ENCODE measurements at regions not wholly inside any gene's neighbourhood (a gene's known extent, or its start where the extent isn't known, plus 50 kb on each side); places are given as distances from the start of the nearest gene placed in this dataset.

GRCh38 chr7:131869986-131870385 lies 313.6 kb upstream of the PODXL start:
- no peak for TF ChIP-seq YY1 (IDR thresholded peaks at IDR 0.05; ENCODE audit: low read depth)
- TF ChIP-seq CTCF (IDR thresholded peaks at IDR 0.05): no peak
- no peak for TF ChIP-seq POLR2AphosphoS5 (IDR thresholded peaks at IDR 0.05; ENCODE audit: low read depth, low read length)
- TF ChIP-seq TEAD4 (IDR thresholded peaks at IDR 0.05; ENCODE audit: borderline replicate concordance, insufficient read depth): no peak
- TF ChIP-seq MAX (IDR thresholded peaks at IDR 0.05; ENCODE audit: low read depth): no peak

All from SK-N-SH (cell line).